A549 (cell line): ENCODE measurements at regions not wholly inside any gene's neighbourhood (a gene's known extent, or its start where the extent isn't known, plus 50 kb on each side); places are given as distances from the start of the nearest gene placed in this dataset.

Source experiments
- BCL3 ChIP-seq: fragments of >200 bp; sonication (Bioruptor Twin); formaldehyde crosslinking; IDR thresholded peaks from 3 replicates; pipeline ENCODE4 v1.6.1; 2016
- RNF2 ChIP-seq: fragments of 200-600 bp; sonication (generic); IDR thresholded peaks from 2 replicates; pipeline ENCODE4 v1.6.1; 2016; ENCODE audit warnings: low read depth, mild to moderate bottlenecking, antibody characterized with exemption, moderate library complexity, borderline replicate concordance
- TF ChIP-seq, protein P1 (sequence below): fragments of >200 bp; sonication (Bioruptor Twin); formaldehyde crosslinking; IDR thresholded peaks from 3 replicates; pipeline ENCODE4 v1.5.1; 2016
- TF ChIP-seq, protein P2 (sequence below): IDR thresholded peaks from 2 replicates; pipeline ENCODE4 v1.6.1; 2012
- TF ChIP-seq, protein P3 (sequence below): IDR thresholded peaks from 2 replicates; pipeline ENCODE4 v1.6.1; 2012; ENCODE audit warnings: low read depth, borderline replicate concordance

DNA sequence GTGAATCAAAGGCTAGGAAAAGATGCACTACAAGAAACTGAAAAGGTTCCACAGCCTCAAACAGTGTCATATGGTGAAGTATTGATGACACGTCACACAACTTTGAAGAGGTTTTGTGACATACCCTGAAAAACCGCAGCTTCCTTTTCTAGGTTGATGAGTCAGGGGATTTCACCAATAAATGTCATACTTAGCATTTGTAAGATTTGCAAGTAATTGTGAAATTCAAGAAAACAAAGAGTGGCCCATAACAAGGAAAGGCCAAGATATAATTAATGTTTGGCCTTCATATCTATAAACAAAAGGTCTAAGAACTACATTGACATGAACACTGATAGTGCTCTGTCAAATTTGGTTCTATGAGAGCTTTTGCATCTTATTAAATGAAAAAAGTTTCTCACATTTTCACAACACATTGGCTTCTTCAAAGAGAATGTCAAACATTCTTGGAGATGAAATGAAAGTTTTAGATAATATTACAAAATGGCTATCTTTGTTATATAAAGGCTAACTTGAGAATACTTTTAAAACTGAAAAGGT, 62.0 kb upstream of the NAMPT start:
- no peak for TF ChIP-seq RNF2
- TF ChIP-seq, protein P1, sequence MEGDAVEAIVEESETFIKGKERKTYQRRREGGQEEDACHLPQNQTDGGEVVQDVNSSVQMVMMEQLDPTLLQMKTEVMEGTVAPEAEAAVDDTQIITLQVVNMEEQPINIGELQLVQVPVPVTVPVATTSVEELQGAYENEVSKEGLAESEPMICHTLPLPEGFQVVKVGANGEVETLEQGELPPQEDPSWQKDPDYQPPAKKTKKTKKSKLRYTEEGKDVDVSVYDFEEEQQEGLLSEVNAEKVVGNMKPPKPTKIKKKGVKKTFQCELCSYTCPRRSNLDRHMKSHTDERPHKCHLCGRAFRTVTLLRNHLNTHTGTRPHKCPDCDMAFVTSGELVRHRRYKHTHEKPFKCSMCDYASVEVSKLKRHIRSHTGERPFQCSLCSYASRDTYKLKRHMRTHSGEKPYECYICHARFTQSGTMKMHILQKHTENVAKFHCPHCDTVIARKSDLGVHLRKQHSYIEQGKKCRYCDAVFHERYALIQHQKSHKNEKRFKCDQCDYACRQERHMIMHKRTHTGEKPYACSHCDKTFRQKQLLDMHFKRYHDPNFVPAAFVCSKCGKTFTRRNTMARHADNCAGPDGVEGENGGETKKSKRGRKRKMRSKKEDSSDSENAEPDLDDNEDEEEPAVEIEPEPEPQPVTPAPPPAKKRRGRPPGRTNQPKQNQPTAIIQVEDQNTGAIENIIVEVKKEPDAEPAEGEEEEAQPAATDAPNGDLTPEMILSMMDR, result no peak
- TF ChIP-seq, protein P2, sequence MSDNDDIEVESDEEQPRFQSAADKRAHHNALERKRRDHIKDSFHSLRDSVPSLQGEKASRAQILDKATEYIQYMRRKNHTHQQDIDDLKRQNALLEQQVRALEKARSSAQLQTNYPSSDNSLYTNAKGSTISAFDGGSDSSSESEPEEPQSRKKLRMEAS, result no peak
- 0 out of 3 replicates have a peak, but pooled peaks have one; percentile 29 for TF ChIP-seq BCL3
- TF ChIP-seq, protein P3, sequence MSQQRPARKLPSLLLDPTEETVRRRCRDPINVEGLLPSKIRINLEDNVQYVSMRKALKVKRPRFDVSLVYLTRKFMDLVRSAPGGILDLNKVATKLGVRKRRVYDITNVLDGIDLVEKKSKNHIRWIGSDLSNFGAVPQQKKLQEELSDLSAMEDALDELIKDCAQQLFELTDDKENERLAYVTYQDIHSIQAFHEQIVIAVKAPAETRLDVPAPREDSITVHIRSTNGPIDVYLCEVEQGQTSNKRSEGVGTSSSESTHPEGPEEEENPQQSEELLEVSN, result no peak
